ENCODE measurements at regions not wholly inside any gene's neighbourhood (a gene's known extent, or its start where the extent isn't known, plus 50 kb on each side); places are given as distances from the start of the nearest gene placed in this dataset.

GRCh38 chr9:75372499-75373268 is 284.4 kb downstream of the OSTF1 start:
- H3K4me1 ChIP-seq (ENCODE audit: insufficient read depth, low read length) = no peaks in the 10 kb centered on the region
- Mint-ChIP-seq H3K27me3 (no peaks in the 10 kb centered on the region), H3K9me3 (peaks cover 1% of the 10 kb centered on the region), H3K36me3 (ENCODE audit: low read depth) (no peaks in the 10 kb centered on the region), H3K27ac (no peak overlapping the region), H3K4me1 (ENCODE audit: low read depth) (no peaks in the 10 kb centered on the region), H3K4me3 (no peak overlapping the region)
- ChIA-PET CTCF (no interaction called here), POLR2A (no interaction called here)
- ATAC-seq (ENCODE audit: poor library complexity) (no peak), DNase-seq (no peak)
- H3K4me3 ChIP-seq (ENCODE audit: low read length) = no peak overlapping the region
- H3K36me3 ChIP-seq (ENCODE audit: insufficient read depth, low read length) = no peaks in the 10 kb centered on the region
- H3K27me3 ChIP-seq (ENCODE audit: control insufficient read depth in 1 of 2, insufficient read depth in 2 of 2, low read length in 2 of 2) = no peaks in the 10 kb centered on the region
- intact Hi-C loops (cut with DNase I, micrococcal nuclease) = no loop called here
- TF ChIP-seq CTCF (IDR thresholded peaks at IDR 0.05) = no peak
- no peak overlapping the region for H3K27ac ChIP-seq (ENCODE audit: low read depth in 1 of 2, low read length in 2 of 2)
- H3K9me3 ChIP-seq (ENCODE audit: control insufficient read depth in 1 of 2, insufficient read depth in 1 of 2, low read length in 2 of 2) = peaks cover 0 to 4% of the 10 kb centered on the region in 2 experiments

GRCh38 chr9:75376680-75377254 is 288.5 kb downstream of the OSTF1 start:
- ChIA-PET CTCF (no interaction called here), POLR2A (no interaction called here)
- H3K27ac Mint-ChIP-seq = no peak overlapping the region
- H3K27me3 Mint-ChIP-seq = no peaks in the 10 kb centered on the region
- Histone ChIP-seq H3K4me3 (ENCODE audit: low read length) (no peak overlapping the region), H3K27ac (ENCODE audit: low read depth in 1 of 2, low read length in 2 of 2) (no peak overlapping the region), H3K27me3 (ENCODE audit: control insufficient read depth in 1 of 2, insufficient read depth in 2 of 2, low read length in 2 of 2) (no peaks in the 10 kb centered on the region), H3K4me1 (ENCODE audit: insufficient read depth, low read length) (no peaks in the 10 kb centered on the region), H3K36me3 (ENCODE audit: insufficient read depth, low read length) (no peaks in the 10 kb centered on the region), H3K9me3 (ENCODE audit: control insufficient read depth in 1 of 2, insufficient read depth in 1 of 2, low read length in 2 of 2) (peaks cover 0 to 8% of the 10 kb centered on the region in 2 experiments)
- peaks cover 4% of the 10 kb centered on the region for H3K9me3 Mint-ChIP-seq
- intact Hi-C loops (cut with DNase I, micrococcal nuclease) = no loop called here
- no peaks in the 10 kb centered on the region for H3K4me1 Mint-ChIP-seq (ENCODE audit: low read depth)
- ATAC-seq (ENCODE audit: poor library complexity) = no peak
- no peaks in the 10 kb centered on the region for H3K36me3 Mint-ChIP-seq (ENCODE audit: low read depth)
- TF ChIP-seq CTCF (IDR thresholded peaks at IDR 0.05) = no peak
- no peak overlapping the region for H3K4me3 Mint-ChIP-seq
- DNase-seq = no peak

- DNase-seq (no peak), ATAC-seq (ENCODE audit: poor library complexity) (no peak)
- ChIA-PET POLR2A (no interaction called here), CTCF (no interaction called here)
- peaks cover 5% of the 10 kb centered on the region for H3K9me3 Mint-ChIP-seq
- Histone ChIP-seq H3K4me1 (ENCODE audit: insufficient read depth, low read length) (no peaks in the 10 kb centered on the region), H3K9me3 (ENCODE audit: control insufficient read depth in 1 of 2, insufficient read depth in 1 of 2, low read length in 2 of 2) (peaks cover 0 to 8% of the 10 kb centered on the region in 2 experiments), H3K27ac (ENCODE audit: low read depth in 1 of 2, low read length in 2 of 2) (no peak overlapping the region), H3K4me3 (ENCODE audit: low read length) (no peak overlapping the region), H3K36me3 (ENCODE audit: insufficient read depth, low read length) (no peaks in the 10 kb centered on the region), H3K27me3 (ENCODE audit: control insufficient read depth in 1 of 2, insufficient read depth in 2 of 2, low read length in 2 of 2) (no peaks in the 10 kb centered on the region)
- intact Hi-C loops (cut with DNase I, micrococcal nuclease) = no loop called here
- no peak overlapping the region for H3K4me3 Mint-ChIP-seq
- H3K27me3 Mint-ChIP-seq = no peaks in the 10 kb centered on the region
- no peak overlapping the region for H3K27ac Mint-ChIP-seq
- H3K36me3 Mint-ChIP-seq (ENCODE audit: low read depth) = no peaks in the 10 kb centered on the region
- no peak for TF ChIP-seq CTCF (IDR thresholded peaks at IDR 0.05)
- no peaks in the 10 kb centered on the region for H3K4me1 Mint-ChIP-seq (ENCODE audit: low read depth)
These were observed 289.7 kb downstream of the OSTF1 start for GRCh38 chr9:75378036-75378435.

Measured in CD4-positive, alpha-beta T cell (primary cell).